ENCODE measurements at regions not wholly inside any gene's neighbourhood (a gene's known extent, or its start where the extent isn't known, plus 50 kb on each side); places are given as distances from the start of the nearest gene placed in this dataset.

GRCh38 chr1:229769809-229770208 lies 143.8 kb downstream of the URB2 start:
- no peak overlapping the region for H2BK120ac ChIP-seq (replicated peaks; ENCODE audit: low read depth, low read length)
- H2BK12ac ChIP-seq (ENCODE audit: low read depth, low read length) = no peak overlapping the region
- no peak overlapping the region for H3K18ac ChIP-seq (ENCODE audit: extremely low read depth, low read length)
- no peak overlapping the region for H4K91ac ChIP-seq (replicated peaks; ENCODE audit: insufficient read length, low read length)
- H3K23ac ChIP-seq (ENCODE audit: insufficient read length) = no peak overlapping the region
- no peak overlapping the region for H2BK5ac ChIP-seq (ENCODE audit: low read depth, low read length)
- no peak overlapping the region for H3K4me2 ChIP-seq (ENCODE audit: insufficient read depth in 1 of 2, low read depth in 2 of 2, low read length in 2 of 2)
- no peak overlapping the region for H2AFZ ChIP-seq (ENCODE audit: low read length)
- H3K36me3 ChIP-seq (ENCODE audit: control insufficient read depth in 2 of 4, insufficient read depth in 4 of 4, low read length in 3 of 4) = no peaks in the 10 kb centered on the region
- H3K27ac ChIP-seq (ENCODE audit: low read depth, low read length) = no peak overlapping the region
- no peaks in the 10 kb centered on the region for H3K4me1 ChIP-seq (replicated peaks in 1 of 4; ENCODE audit: control insufficient read depth in 3 of 4, insufficient read depth in 4 of 4, low read length in 3 of 4)
- no peak overlapping the region for H3K9ac ChIP-seq (replicated peaks in 1 of 4; ENCODE audit: extremely low read depth in 1 of 4, low read depth in 3 of 4, low read length in 3 of 4)
- FAIRE-seq (no peak), DNase-seq (ENCODE audit: low read depth in 1 of 2, low spot score in 2 of 2) (no peak)
- no peak overlapping the region for H3K4ac ChIP-seq (replicated peaks; ENCODE audit: insufficient read length, low read depth, low read length)
- H3K23me2 ChIP-seq (ENCODE audit: low read depth, low read length) = no peaks in the 10 kb centered on the region
- no peaks in the 10 kb centered on the region for H4K20me1 ChIP-seq (replicated peaks in 1 of 2; ENCODE audit: control insufficient read depth in 1 of 2, insufficient read depth in 2 of 2, low read length in 2 of 2)
- no peaks in the 10 kb centered on the region for H3K79me1 ChIP-seq (ENCODE audit: low read depth, low read length)
- no peak overlapping the region for H2AK5ac ChIP-seq (ENCODE audit: low read depth, low read length)
- H3K79me2 ChIP-seq (ENCODE audit: control insufficient read depth in 1 of 2, insufficient read depth in 2 of 2, low read length in 2 of 2) = no peaks in the 10 kb centered on the region
- CTCF ChIA-PET (ENCODE audit: partially characterized antibody) = interaction anchor here (1.0 to 1.4 kb wide), 3 partner anchors 10 to 109 kb away, joined by 3 read pairs; no protein-coding TSS in a partner anchor
- H3K27me3 ChIP-seq (replicated peaks in 1 of 4; ENCODE audit: control insufficient read depth in 3 of 4, extremely low read depth in 1 of 4, insufficient read depth in 3 of 4, low read length in 3 of 4) = no peaks in the 10 kb centered on the region
- WGBS, 2 experiments (ENCODE audit: extremely low coverage in 1 of 2, insufficient coverage in 1 of 2, insufficient read length in 1 of 2, insufficient replicate concordance in 2 of 2, low coverage in 1 of 2, low lambda C conversion rate in 2 of 2, missing lambda C conversion rate in 1 of 2) = 88% methylated on average over 5 of the region's 5 CpGs; no CpG with 5 or more reads in 1 of the 2 experiments
- TF ChIP-seq BRCA1 (IDR thresholded peaks at IDR 0.05; ENCODE audit: low read depth, low read length) = no peak
- no peak for TF ChIP-seq TBP (IDR thresholded peaks at IDR 0.05; ENCODE audit: low read depth, low read length)
- TF ChIP-seq CBX5 (IDR thresholded peaks at IDR 0.05; ENCODE audit: low read depth, low read length) = no peak
- no peak for TF ChIP-seq ATF3 (IDR thresholded peaks at IDR 0.05; ENCODE audit: insufficient read depth, low read depth, low read length)
- TF ChIP-seq TEAD4 (IDR thresholded peaks at IDR 0.05; ENCODE audit: low read depth, low read length) = no peak
- TF ChIP-seq ZNF274 (IDR thresholded peaks at IDR 0.05; ENCODE audit: borderline replicate concordance, extremely low read depth, low read length) = no peak
- no peak for TF ChIP-seq EGR1 (IDR thresholded peaks at IDR 0.05; ENCODE audit: borderline replicate concordance, low read depth, low read length)
- TF ChIP-seq SAP30 (IDR thresholded peaks at IDR 0.05; ENCODE audit: insufficient read depth, insufficient replicate concordance, low read length) = no peak
- no peak for TF ChIP-seq GTF2F1 (IDR thresholded peaks at IDR 0.05; ENCODE audit: borderline replicate concordance, low read depth, low read length)
- TF ChIP-seq SIN3A (conservative IDR thresholded peaks at IDR 0.05 in 1 of 2, IDR thresholded peaks at IDR 0.05 in 1 of 2; ENCODE audit: low read depth in 1 of 2, low read length in 2 of 2) = no peak
- TF ChIP-seq SP4 (IDR thresholded peaks at IDR 0.05; ENCODE audit: low read length) = no peak
- TF ChIP-seq E2F6 (IDR thresholded peaks at IDR 0.05) = no peak
- no peaks in the 10 kb centered on the region for H3K9me3 ChIP-seq (ENCODE audit: insufficient read depth in 2 of 2, low read depth in 1 of 2, low read length in 1 of 2)
- POLR2A ChIA-PET (ENCODE audit: partially characterized antibody) = no interaction called here
- H3K4me3 ChIP-seq (ENCODE audit: extremely low read depth in 1 of 4, insufficient read depth in 2 of 4, low read depth in 3 of 4, low read length in 4 of 4) = no peak overlapping the region
- no peak overlapping the region for H4K8ac ChIP-seq (ENCODE audit: extremely low read depth, insufficient read depth, low read length)
- no peak overlapping the region for H3K14ac ChIP-seq (ENCODE audit: insufficient read length)
- no peak overlapping the region for H3K56ac ChIP-seq (replicated peaks; ENCODE audit: insufficient read length, low read depth, low read length)
- H2BK20ac ChIP-seq (ENCODE audit: low read length) = no peak overlapping the region
- no peak overlapping the region for H2BK15ac ChIP-seq (ENCODE audit: low read length)
- H4K5ac ChIP-seq (ENCODE audit: insufficient read length, low read depth, low read length) = no peak overlapping the region
